Right lobe of liver (tissue), 6 donors: ENCODE measurements at regions not wholly inside any gene's neighbourhood (a gene's known extent, or its start where the extent isn't known, plus 50 kb on each side); places are given as distances from the start of the nearest gene placed in this dataset.

ENCODE experiments used
- ATAC-seq, 4 donors: fragments of 200-7000 bp; cut with Tn5 transposase; one replicate each; pipeline ENCODE4 v1.9.1; 2020; ENCODE audit warnings: mild to moderate bottlenecking in 4 of 4, moderate library complexity in 4 of 4
- DNase-seq, 3 donors: peaks; one replicate each; pipeline ENCODE4 v3.0.0-alpha.2; 2020
- H3K27ac ChIP-seq, 3 donors: fragments of 200-600 bp; one replicate each; pipeline ENCODE4 v1.8.0; 2022
- H3K27me3 ChIP-seq, 2 donors: fragments of 200-600 bp; one replicate each; pipeline ENCODE4 v1.8.0; 2022
- H3K36me3 ChIP-seq, 4 donors: fragments of 200-600 bp; sonication (generic) in 1 of 4; one replicate each; pipeline versions ENCODE4 v1.5.1 to v1.8.0; 2017 to 2022; ENCODE audit warnings: control low read depth in 1 of 4
- H3K4me1 ChIP-seq, 4 donors: fragments of 200-600 bp; sonication (generic) in 1 of 4; one replicate each; pipeline versions ENCODE4 v1.5.1 to v1.8.0; 2017 to 2022; ENCODE audit warnings: control low read depth in 1 of 4
- H3K4me3 ChIP-seq, 3 donors: fragments of 200-600 bp; one replicate each; pipeline ENCODE4 v1.8.0; 2022
- H3K9me3 ChIP-seq, 4 donors: fragments of 200-600 bp; sonication (generic) in 1 of 4; one replicate each; pipeline versions ENCODE4 v1.5.1 to v1.8.0; 2017 to 2022; ENCODE audit warnings: control low read depth in 1 of 4
- CTCF ChIP-seq, 4 donors: fragments of 200-600 bp in 3 of 4; fragments of 450-650 bp in 1 of 4; IDR thresholded peaks; one replicate each; pipeline versions ENCODE4 v1.5.1 to v1.8.0; 2016 to 2022; ENCODE audit warnings: antibody characterized with exemption in 4 of 4, mild to moderate bottlenecking in 2 of 4
- POLR2A ChIP-seq: fragments of 450-650 bp; IDR thresholded peaks from one replicate; pipeline ENCODE4 v1.6.1; 2017; ENCODE audit warnings: antibody characterized with exemption, mild to moderate bottlenecking
- WGBS: methylation state at CpG from one replicate; pipeline ENCODE4 v1.1.6; 2018; ENCODE audit warnings: low coverage, low lambda C conversion rate; ENCODE audit not compliant: insufficient coverage; ENCODE audit errors: missing lambda C conversion rate; 5-methylcytosine and 5-hydroxymethylcytosine counted together
- intact Hi-C, 2 donors: fragments of 100-400 bp; cut with DNase I; formaldehyde crosslinking; loops; one replicate each; pipeline versions ENCODE4 v1.11.2 to v1.14.1; 2022
- donor health status: DM: no; HTN: yes; CAD: no.
- donor health status: DM: no; HTN: no; CAD: no.
- donor health status: DM: no; HTN: no; CAD: no.
- donor health status: DM: no; HTN: yes; CAD: no.
- donor health status: DM: no; HTN: yes; CAD: no.

DNA sequence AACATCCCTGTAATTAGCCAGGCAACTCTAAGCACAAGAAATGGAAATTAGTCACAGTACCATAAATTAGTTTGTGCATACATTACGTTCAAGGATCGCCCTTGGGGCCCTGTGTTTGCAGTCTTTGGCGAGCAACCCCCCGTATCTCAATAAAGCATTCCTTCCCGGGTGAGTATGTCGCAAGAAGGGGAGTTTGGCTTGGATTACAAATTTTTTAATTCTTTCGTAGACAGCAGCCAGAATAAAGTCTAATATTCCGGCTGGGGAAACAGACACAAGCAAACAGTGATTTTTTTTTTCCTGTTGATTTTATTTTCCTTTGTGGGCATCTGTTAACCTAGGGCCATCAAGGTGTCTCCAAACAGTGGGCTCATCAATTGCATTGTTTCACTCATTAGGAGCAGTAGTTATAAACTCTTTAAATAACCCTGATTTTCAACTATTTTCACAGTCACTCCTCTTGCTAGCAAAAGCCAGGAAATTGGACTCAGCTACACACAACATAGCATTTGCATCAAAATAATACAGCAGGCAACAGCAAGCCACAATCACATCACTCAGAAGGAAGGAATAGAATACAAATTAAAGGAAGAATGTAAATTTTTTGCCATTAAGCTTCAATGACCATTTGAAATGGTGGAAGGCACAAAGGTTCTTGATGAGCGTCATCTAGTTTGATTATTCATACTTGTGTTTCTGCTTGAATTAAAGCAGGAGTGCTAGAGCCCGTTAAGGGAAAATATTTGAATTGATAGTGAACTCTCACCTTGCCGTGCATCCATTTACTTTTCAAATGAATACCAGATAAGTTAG, 85.3 kb downstream of the LINC00237 start:
- no peak overlapping the region for H3K27ac ChIP-seq
- no peaks in the 10 kb centered on the region for H3K4me1 ChIP-seq
- H3K27me3 ChIP-seq, result no peaks in the 10 kb centered on the region
- 20% methylated on average over 11 of the region's 11 CpGs for WGBS
- TF ChIP-seq CTCF (IDR thresholded peaks at IDR 0.05), result no peak
- TF ChIP-seq POLR2A, result no peak
- H3K9me3 ChIP-seq, result no peaks in the 10 kb centered on the region
- DNase-seq (no peak), ATAC-seq (no peak)
- H3K36me3 ChIP-seq, result no peaks in the 10 kb centered on the region
- intact Hi-C loops, result no loop called here
- no peak overlapping the region for H3K4me3 ChIP-seq

DNA sequence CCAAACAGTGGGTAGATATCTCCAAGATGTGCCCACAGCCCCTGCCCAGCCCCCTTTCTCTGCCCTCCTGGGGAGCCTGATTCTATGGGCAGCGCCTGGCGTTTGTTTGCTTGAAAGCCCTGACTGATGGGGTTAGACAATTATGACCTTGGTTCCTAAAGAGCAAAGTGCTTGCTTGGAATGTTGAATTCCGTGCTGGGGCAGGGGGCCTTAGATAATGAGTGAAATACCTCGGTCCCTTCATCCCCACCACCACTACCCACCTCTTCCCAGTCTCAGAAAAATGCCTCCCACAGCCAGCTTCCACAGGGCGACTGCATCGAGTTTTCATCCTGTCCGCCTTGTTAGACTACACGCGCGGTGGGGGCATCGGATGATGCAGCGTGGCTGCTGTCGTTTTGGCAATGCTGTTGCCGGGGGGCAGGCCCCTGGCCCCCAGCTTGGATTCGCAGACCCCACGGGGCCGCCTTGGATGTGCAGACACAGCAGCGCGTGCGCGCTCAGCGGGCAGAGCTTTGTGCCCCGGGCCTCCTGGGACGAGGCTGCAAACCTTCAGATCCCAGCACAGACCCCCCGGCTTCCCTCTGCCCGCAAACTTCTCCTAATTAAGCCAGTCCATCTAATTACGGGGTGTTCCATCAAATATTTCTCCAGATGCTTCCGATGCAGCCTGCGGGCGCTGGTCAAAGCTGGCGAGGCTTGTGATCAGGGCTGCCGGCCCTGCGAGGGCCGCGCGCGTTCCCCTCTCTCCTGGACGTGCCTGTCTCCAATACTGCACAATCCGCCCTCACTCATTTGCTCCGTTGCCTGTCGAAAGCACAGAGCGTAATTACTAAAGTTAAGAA, 86.1 kb downstream of the LINC00237 start:
- DNase-seq (no peak), ATAC-seq (no peak)
- no peaks in the 10 kb centered on the region for H3K4me1 ChIP-seq
- no peaks in the 10 kb centered on the region for H3K36me3 ChIP-seq
- no peak overlapping the region for H3K4me3 ChIP-seq
- 8% methylated on average over 30 of the region's 42 CpGs for WGBS
- H3K27me3 ChIP-seq, result no peaks in the 10 kb centered on the region
- intact Hi-C loops, result no loop called here
- H3K9me3 ChIP-seq, result no peaks in the 10 kb centered on the region
- H3K27ac ChIP-seq, result no peak overlapping the region
- TF ChIP-seq POLR2A (no peak), CTCF (IDR thresholded peaks at IDR 0.05) (no peak)

DNA sequence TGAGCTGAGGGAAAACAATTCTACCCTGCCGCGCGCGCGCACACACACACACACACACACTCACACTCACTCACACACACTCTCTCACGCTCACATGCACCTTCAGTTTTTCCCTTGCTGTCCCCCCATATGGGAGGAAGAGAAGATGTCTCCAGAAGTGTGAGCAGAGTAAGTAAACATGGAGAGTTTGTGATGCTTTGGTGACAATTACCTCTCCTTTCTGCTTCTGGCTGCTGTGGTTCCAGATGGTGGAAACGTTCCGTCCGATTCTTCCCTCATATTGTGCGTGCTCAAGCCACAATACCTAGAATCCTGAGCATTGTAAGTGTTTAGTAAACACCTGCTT, 86.7 kb downstream of the LINC00237 start:
- H3K4me1 ChIP-seq, result no peaks in the 10 kb centered on the region
- WGBS, result 31% methylated on average over 10 of the region's 10 CpGs
- intact Hi-C loops, result no loop called here
- H3K4me3 ChIP-seq, result no peak overlapping the region
- no peaks in the 10 kb centered on the region for H3K9me3 ChIP-seq
- H3K27ac ChIP-seq, result no peak overlapping the region
- no peaks in the 10 kb centered on the region for H3K27me3 ChIP-seq
- no peak for TF ChIP-seq POLR2A
- no peak for DNase-seq
- no peak for ATAC-seq
- no peaks in the 10 kb centered on the region for H3K36me3 ChIP-seq

DNA sequence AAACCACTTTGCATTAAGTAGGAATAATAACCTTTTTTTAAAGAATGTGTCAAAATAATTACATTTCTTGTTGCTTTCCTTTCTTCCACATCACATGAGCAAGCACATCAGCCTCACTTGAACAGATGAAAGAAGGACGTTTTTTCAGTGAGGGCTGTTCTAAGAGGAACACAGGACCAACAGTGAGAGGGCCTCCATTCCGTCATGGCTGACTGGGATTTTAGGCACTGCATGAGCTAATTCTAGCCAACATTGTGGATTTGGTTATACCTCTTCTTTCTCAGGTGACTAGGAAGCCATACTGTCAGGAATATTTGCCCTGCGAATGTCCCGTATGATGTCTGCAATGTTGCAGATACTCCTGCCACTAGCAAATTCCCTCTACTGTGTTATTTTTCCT, 87.6 kb downstream of the LINC00237 start:
- no peak for ATAC-seq
- Histone ChIP-seq H3K4me3 (no peak overlapping the region), H3K27me3 (no peaks in the 10 kb centered on the region), H3K36me3 (no peaks in the 10 kb centered on the region), H3K4me1 (no peaks in the 10 kb centered on the region), H3K27ac (no peak overlapping the region), H3K9me3 (no peaks in the 10 kb centered on the region)
- 64% methylated on average over 4 of the region's 4 CpGs for WGBS
- TF ChIP-seq CTCF (IDR thresholded peaks at IDR 0.05) (no peak), POLR2A (no peak)
- DNase-seq, result no peak
- intact Hi-C loops, result no loop called here

DNA sequence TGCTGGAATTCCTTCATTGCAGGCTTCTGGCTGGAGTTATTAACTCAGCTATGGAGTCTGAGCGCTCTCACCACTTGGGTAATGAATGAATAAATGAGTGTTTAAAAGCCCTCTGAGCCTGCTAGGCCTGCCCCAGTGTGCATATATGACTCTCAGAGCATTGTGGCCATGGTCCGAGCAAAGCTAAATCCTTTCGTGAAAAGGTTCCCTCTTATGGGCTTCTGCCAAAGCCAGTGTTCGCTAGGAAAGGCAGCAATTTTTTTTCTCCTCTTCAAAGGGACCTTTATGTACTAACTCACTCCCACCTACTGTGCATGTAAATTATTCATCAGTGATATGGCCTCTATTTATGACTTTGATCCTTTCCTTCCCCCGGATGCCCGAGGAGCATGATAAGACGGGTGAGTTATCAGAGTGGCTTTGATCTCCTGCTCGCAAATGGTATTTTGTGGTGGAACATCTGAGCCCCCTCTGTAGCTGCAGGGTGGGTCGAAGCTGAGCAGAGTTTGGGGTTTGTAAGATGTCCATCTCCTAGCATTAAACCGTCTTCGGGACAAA, 88.6 kb downstream of the LINC00237 start:
- no peaks in the 10 kb centered on the region for H3K36me3 ChIP-seq
- DNase-seq (no peak), ATAC-seq (no peak)
- H3K27ac ChIP-seq, result no peak overlapping the region
- TF ChIP-seq POLR2A (no peak), CTCF (IDR thresholded peaks at IDR 0.05) (no peak)
- no peaks in the 10 kb centered on the region for H3K27me3 ChIP-seq
- no peaks in the 10 kb centered on the region for H3K4me1 ChIP-seq
- no peak overlapping the region for H3K4me3 ChIP-seq
- 28% methylated on average over 10 of the region's 11 CpGs for WGBS
- intact Hi-C loops, result no loop called here
- no peaks in the 10 kb centered on the region for H3K9me3 ChIP-seq
